ENCODE measurements at regions not wholly inside any gene's neighbourhood (a gene's known extent, or its start where the extent isn't known, plus 50 kb on each side); places are given as distances from the start of the nearest gene placed in this dataset.

DNA sequence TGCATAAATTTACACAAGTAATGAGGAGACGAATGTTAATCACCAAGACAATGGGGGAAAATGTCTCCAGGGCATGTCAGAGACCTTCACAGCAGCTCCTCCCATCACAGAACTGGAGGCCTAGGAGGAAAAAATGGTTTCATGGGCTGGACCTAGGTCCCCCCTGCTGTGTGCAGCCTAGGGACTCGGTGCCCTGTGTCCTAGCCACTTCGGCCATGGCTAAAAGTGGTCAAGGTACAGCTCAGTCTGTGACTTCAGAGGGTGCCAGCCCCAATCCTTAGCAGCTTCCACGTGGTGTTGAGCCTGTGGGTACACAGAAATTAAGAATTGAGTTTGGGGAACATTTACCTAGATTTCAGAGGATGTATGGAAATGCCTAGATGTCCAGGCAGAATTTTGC lies 152.2 kb upstream of the KCNJ3 start:
- WGBS, 2 donors (ENCODE audit: low coverage in 1 of 2): 67% methylated on average over 4 of the region's 4 CpGs; no CpG with 5 or more reads in 1 of the 2 donors
- intact Hi-C loops (cut with DNase I; ENCODE audit: low total_unique reads) (no loop called here), in situ Hi-C loops (cut with MboI; ENCODE audit: low pct_ligation_motif_present in 1 of 4, low pct_unique_long_range_greater_than_20kb in 1 of 4, low sequenced_read_pairs in 3 of 4) (no loop called here)
- Histone ChIP-seq H3K4me1 (no peaks in the 10 kb centered on the region), H3K27ac (no peak overlapping the region), H3K36me3 (no peaks in the 10 kb centered on the region), H3K4me3 (no peak overlapping the region), H3K9me3 (no peaks in the 10 kb centered on the region), H3K27me3 (no peaks in the 10 kb centered on the region)
- TF ChIP-seq POLR2AphosphoS5 (IDR thresholded peaks at IDR 0.05): no peak
- TF ChIP-seq POLR2A (IDR thresholded peaks at IDR 0.05): no peak
- TF ChIP-seq, protein P1, sequence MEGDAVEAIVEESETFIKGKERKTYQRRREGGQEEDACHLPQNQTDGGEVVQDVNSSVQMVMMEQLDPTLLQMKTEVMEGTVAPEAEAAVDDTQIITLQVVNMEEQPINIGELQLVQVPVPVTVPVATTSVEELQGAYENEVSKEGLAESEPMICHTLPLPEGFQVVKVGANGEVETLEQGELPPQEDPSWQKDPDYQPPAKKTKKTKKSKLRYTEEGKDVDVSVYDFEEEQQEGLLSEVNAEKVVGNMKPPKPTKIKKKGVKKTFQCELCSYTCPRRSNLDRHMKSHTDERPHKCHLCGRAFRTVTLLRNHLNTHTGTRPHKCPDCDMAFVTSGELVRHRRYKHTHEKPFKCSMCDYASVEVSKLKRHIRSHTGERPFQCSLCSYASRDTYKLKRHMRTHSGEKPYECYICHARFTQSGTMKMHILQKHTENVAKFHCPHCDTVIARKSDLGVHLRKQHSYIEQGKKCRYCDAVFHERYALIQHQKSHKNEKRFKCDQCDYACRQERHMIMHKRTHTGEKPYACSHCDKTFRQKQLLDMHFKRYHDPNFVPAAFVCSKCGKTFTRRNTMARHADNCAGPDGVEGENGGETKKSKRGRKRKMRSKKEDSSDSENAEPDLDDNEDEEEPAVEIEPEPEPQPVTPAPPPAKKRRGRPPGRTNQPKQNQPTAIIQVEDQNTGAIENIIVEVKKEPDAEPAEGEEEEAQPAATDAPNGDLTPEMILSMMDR (IDR thresholded peaks at IDR 0.05): no peak
- no peak for TF ChIP-seq EP300 (IDR thresholded peaks at IDR 0.05; ENCODE audit: low read depth)
- DNase-seq: no peak

DNA sequence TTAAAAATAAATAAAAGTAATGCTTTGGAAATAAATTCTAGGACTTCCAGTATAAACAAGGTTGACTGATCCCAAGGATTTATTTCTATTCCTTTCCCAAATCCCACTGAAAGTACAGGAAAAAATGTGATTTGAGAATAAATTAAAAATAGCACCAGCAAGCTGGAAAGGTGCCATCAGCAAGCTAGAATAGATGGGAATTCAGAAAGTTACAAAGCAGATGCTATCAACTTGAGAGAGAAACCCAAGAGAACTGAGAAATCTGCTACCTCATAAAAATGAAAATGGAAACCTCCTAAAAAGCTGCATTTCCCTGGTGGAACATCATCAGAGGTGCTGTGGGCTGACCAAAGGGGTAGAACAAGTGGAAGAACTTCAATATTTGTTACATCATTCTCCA lies 148.6 kb upstream of the KCNJ3 start:
- intact Hi-C loops (cut with DNase I; ENCODE audit: low total_unique reads): no loop called here
- H3K27me3 ChIP-seq: no peaks in the 10 kb centered on the region
- no peaks in the 10 kb centered on the region for H3K4me1 ChIP-seq
- H3K27ac ChIP-seq: no peak overlapping the region
- no peaks in the 10 kb centered on the region for H3K36me3 ChIP-seq
- H3K4me3 ChIP-seq: no peak overlapping the region
- TF ChIP-seq, protein P1 (IDR thresholded peaks at IDR 0.05): no peak
- TF ChIP-seq POLR2A (IDR thresholded peaks at IDR 0.05): no peak
- TF ChIP-seq POLR2AphosphoS5 (IDR thresholded peaks at IDR 0.05): no peak
- TF ChIP-seq EP300 (IDR thresholded peaks at IDR 0.05; ENCODE audit: low read depth): no peak
- in situ Hi-C loops (cut with MboI; ENCODE audit: low pct_ligation_motif_present in 1 of 4, low pct_unique_long_range_greater_than_20kb in 1 of 4, low sequenced_read_pairs in 3 of 4): no loop called here
- H3K9me3 ChIP-seq: no peaks in the 10 kb centered on the region
- DNase-seq: no peak

DNA sequence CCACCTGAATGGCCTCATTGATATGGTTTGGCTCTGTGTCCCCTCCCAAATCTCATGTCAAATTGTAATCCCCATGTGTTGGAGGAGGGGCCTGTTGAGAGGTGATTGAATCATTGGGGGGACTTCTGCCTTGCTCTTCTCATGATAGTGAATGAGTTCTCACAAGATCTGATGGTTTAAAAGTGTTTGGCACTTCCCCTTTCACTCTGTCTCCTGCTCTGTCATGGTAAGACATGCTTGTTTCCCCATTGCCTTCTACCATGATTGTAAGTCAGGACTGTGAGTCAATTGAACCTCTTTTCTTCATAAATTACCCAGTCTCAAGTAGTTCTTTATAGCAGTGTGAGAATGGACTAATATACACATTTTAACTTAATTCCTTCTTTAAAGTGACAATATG lies 146.8 kb upstream of the KCNJ3 start:
- no peaks in the 10 kb centered on the region for H3K4me1 ChIP-seq
- DNase-seq: no peak
- no peak overlapping the region for H3K27ac ChIP-seq
- intact Hi-C loops (cut with DNase I; ENCODE audit: low total_unique reads): no loop called here
- H3K27me3 ChIP-seq: no peaks in the 10 kb centered on the region
- no peaks in the 10 kb centered on the region for H3K36me3 ChIP-seq
- in situ Hi-C loops (cut with MboI; ENCODE audit: low pct_ligation_motif_present in 1 of 4, low pct_unique_long_range_greater_than_20kb in 1 of 4, low sequenced_read_pairs in 3 of 4): no loop called here
- TF ChIP-seq, protein P1 (IDR thresholded peaks at IDR 0.05): no peak
- TF ChIP-seq EP300 (IDR thresholded peaks at IDR 0.05; ENCODE audit: low read depth) (no peak), POLR2AphosphoS5 (IDR thresholded peaks at IDR 0.05) (no peak), POLR2A (IDR thresholded peaks at IDR 0.05) (no peak)
- no peak overlapping the region for H3K4me3 ChIP-seq
- no peaks in the 10 kb centered on the region for H3K9me3 ChIP-seq

DNA sequence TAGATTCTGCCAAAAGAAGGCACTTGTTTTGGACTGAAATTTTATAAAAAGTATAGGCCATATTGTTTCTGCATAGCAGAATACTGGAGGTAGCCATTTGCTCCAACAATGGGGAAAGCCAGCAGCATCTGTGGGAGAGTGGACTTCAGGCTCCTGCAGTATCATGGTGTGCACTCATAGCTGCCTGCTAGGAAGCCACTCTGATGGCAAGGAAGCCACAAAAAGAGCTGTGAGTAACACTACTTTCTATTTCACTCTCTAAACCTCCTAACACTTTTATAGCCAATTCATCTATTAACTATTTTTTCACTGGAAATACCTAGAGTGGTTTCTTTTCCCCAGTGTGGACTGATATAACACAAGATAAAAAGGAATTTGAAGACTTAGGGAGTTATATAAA lies 144.4 kb upstream of the KCNJ3 start:
- Histone ChIP-seq H3K36me3 (no peaks in the 10 kb centered on the region), H3K9me3 (no peaks in the 10 kb centered on the region), H3K27me3 (no peaks in the 10 kb centered on the region), H3K4me3 (no peak overlapping the region), H3K4me1 (no peaks in the 10 kb centered on the region), H3K27ac (no peak overlapping the region)
- DNase-seq: no peak
- intact Hi-C loops (cut with DNase I; ENCODE audit: low total_unique reads) (no loop called here), in situ Hi-C loops (cut with MboI; ENCODE audit: low pct_ligation_motif_present in 1 of 4, low pct_unique_long_range_greater_than_20kb in 1 of 4, low sequenced_read_pairs in 3 of 4) (no loop called here)
- no peak for TF ChIP-seq POLR2AphosphoS5 (IDR thresholded peaks at IDR 0.05)
- TF ChIP-seq POLR2A (IDR thresholded peaks at IDR 0.05): no peak
- no peak for TF ChIP-seq EP300 (IDR thresholded peaks at IDR 0.05; ENCODE audit: low read depth)
- TF ChIP-seq, protein P1 (IDR thresholded peaks at IDR 0.05): no peak

All from transverse colon (tissue), 4 donors.